ENCODE measurements at regions not wholly inside any gene's neighbourhood (a gene's known extent, or its start where the extent isn't known, plus 50 kb on each side); places are given as distances from the start of the nearest gene placed in this dataset.

DNA sequence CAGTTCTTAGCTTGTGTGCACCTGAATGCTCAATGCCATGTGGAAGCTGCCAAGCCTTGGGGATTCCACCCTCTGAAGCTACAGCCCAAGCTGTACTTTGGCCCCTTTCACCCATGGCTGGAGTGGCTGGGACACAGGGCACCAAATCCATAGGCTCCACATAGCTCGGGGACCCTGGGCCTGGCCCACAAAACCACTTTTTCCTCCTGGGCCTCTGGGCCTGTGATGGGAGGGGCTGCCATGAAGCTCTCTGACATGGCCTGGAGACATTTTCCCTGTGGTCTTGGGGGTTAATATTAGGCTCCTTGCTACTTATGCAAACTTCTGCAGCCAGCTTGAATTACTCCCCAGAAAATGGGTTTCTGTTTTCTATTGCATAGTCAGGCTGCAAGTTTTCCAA, 579.9 kb downstream of the MATN1 start:
- no peak for TF ChIP-seq POLR2A (IDR thresholded peaks at IDR 0.05)
- TF ChIP-seq, protein P1, sequence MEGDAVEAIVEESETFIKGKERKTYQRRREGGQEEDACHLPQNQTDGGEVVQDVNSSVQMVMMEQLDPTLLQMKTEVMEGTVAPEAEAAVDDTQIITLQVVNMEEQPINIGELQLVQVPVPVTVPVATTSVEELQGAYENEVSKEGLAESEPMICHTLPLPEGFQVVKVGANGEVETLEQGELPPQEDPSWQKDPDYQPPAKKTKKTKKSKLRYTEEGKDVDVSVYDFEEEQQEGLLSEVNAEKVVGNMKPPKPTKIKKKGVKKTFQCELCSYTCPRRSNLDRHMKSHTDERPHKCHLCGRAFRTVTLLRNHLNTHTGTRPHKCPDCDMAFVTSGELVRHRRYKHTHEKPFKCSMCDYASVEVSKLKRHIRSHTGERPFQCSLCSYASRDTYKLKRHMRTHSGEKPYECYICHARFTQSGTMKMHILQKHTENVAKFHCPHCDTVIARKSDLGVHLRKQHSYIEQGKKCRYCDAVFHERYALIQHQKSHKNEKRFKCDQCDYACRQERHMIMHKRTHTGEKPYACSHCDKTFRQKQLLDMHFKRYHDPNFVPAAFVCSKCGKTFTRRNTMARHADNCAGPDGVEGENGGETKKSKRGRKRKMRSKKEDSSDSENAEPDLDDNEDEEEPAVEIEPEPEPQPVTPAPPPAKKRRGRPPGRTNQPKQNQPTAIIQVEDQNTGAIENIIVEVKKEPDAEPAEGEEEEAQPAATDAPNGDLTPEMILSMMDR (IDR thresholded peaks at IDR 0.05) = no peak
- TF ChIP-seq EP300 (IDR thresholded peaks at IDR 0.05) = no peak

Data from ovary (tissue), 3 donors.